ENCODE measurements at regions not wholly inside any gene's neighbourhood (a gene's known extent, or its start where the extent isn't known, plus 50 kb on each side); places are given as distances from the start of the nearest gene placed in this dataset.

GRCh38 chr19:28285078-28285477 lies 927.9 kb downstream of the UQCRFS1 start:
- Histone ChIP-seq H3K4me1 (ENCODE audit: control insufficient read depth in 5 of 5, insufficient read depth in 5 of 5, low read length in 5 of 5) (no peaks in the 10 kb centered on the region), H3K9me3 (ENCODE audit: control insufficient read depth in 5 of 5, low read length in 5 of 5) (peaks cover 0 to 4% (median 3%) of the 10 kb centered on the region in 5 donors), H3K27ac (ENCODE audit: low read depth, low read length) (no peak overlapping the region), H3K9ac (ENCODE audit: low read length in 5 of 5) (no peak overlapping the region), H3K36me3 (ENCODE audit: control insufficient read depth in 5 of 5, insufficient read depth in 5 of 5, low read length in 5 of 5) (no peaks in the 10 kb centered on the region), H3K27me3 (ENCODE audit: control insufficient read depth in 5 of 5, insufficient read depth in 4 of 5, low read length in 5 of 5) (peaks cover 0 to 5% (median 0%) of the 10 kb centered on the region in 5 donors), H3K4me3 (ENCODE audit: low read depth in 1 of 5, low read length in 5 of 5) (no peak overlapping the region)

- Histone ChIP-seq H3K9me3 (ENCODE audit: control insufficient read depth in 5 of 5, low read length in 5 of 5) (peaks cover 0 to 4% (median 3%) of the 10 kb centered on the region in 5 donors), H3K36me3 (ENCODE audit: control insufficient read depth in 5 of 5, insufficient read depth in 5 of 5, low read length in 5 of 5) (no peaks in the 10 kb centered on the region), H3K4me1 (ENCODE audit: control insufficient read depth in 5 of 5, insufficient read depth in 5 of 5, low read length in 5 of 5) (no peaks in the 10 kb centered on the region), H3K4me3 (ENCODE audit: low read depth in 1 of 5, low read length in 5 of 5) (no peak overlapping the region), H3K27ac (ENCODE audit: low read depth, low read length) (no peak overlapping the region), H3K27me3 (ENCODE audit: control insufficient read depth in 5 of 5, insufficient read depth in 4 of 5, low read length in 5 of 5) (peaks cover 0 to 5% (median 0%) of the 10 kb centered on the region in 5 donors), H3K9ac (ENCODE audit: low read length in 5 of 5) (no peak overlapping the region)
These were observed 928.6 kb downstream of the UQCRFS1 start for GRCh38 chr19:28284389-28284788.

- Histone ChIP-seq H3K4me3 (ENCODE audit: low read depth in 1 of 5, low read length in 5 of 5) (no peak overlapping the region), H3K36me3 (ENCODE audit: control insufficient read depth in 5 of 5, insufficient read depth in 5 of 5, low read length in 5 of 5) (no peaks in the 10 kb centered on the region), H3K27me3 (ENCODE audit: control insufficient read depth in 5 of 5, insufficient read depth in 4 of 5, low read length in 5 of 5) (peaks cover 0 to 5% (median 0%) of the 10 kb centered on the region in 5 donors), H3K9ac (ENCODE audit: low read length in 5 of 5) (no peak overlapping the region), H3K9me3 (ENCODE audit: control insufficient read depth in 5 of 5, low read length in 5 of 5) (peaks cover 0 to 4% (median 3%) of the 10 kb centered on the region in 5 donors), H3K27ac (ENCODE audit: low read depth, low read length) (no peak overlapping the region), H3K4me1 (ENCODE audit: control insufficient read depth in 5 of 5, insufficient read depth in 5 of 5, low read length in 5 of 5) (no peaks in the 10 kb centered on the region)
These were observed 929.4 kb downstream of the UQCRFS1 start for GRCh38 chr19:28283592-28283991.

- Histone ChIP-seq H3K4me1 (ENCODE audit: control insufficient read depth in 5 of 5, insufficient read depth in 5 of 5, low read length in 5 of 5) (no peaks in the 10 kb centered on the region), H3K4me3 (ENCODE audit: low read depth in 1 of 5, low read length in 5 of 5) (no peak overlapping the region), H3K9me3 (ENCODE audit: control insufficient read depth in 5 of 5, low read length in 5 of 5) (peaks cover 0 to 4% (median 3%) of the 10 kb centered on the region in 5 donors), H3K36me3 (ENCODE audit: control insufficient read depth in 5 of 5, insufficient read depth in 5 of 5, low read length in 5 of 5) (no peaks in the 10 kb centered on the region), H3K9ac (ENCODE audit: low read length in 5 of 5) (no peak overlapping the region), H3K27me3 (ENCODE audit: control insufficient read depth in 5 of 5, insufficient read depth in 4 of 5, low read length in 5 of 5) (peaks cover 0 to 5% (median 0%) of the 10 kb centered on the region in 5 donors), H3K27ac (ENCODE audit: low read depth, low read length) (no peak overlapping the region)
These were observed 931.3 kb downstream of the UQCRFS1 start for GRCh38 chr19:28281676-28282075.

- Histone ChIP-seq H3K4me3 (ENCODE audit: low read depth in 1 of 5, low read length in 5 of 5) (no peak overlapping the region), H3K9me3 (ENCODE audit: control insufficient read depth in 5 of 5, low read length in 5 of 5) (peaks cover 0 to 4% (median 0%) of the 10 kb centered on the region in 5 donors), H3K36me3 (ENCODE audit: control insufficient read depth in 5 of 5, insufficient read depth in 5 of 5, low read length in 5 of 5) (no peaks in the 10 kb centered on the region), H3K9ac (ENCODE audit: low read length in 5 of 5) (no peak overlapping the region), H3K27me3 (ENCODE audit: control insufficient read depth in 5 of 5, insufficient read depth in 4 of 5, low read length in 5 of 5) (no peaks in the 10 kb centered on the region), H3K27ac (ENCODE audit: low read depth, low read length) (no peak overlapping the region), H3K4me1 (ENCODE audit: control insufficient read depth in 5 of 5, insufficient read depth in 5 of 5, low read length in 5 of 5) (no peaks in the 10 kb centered on the region)
These were observed 948.4 kb downstream of the UQCRFS1 start for GRCh38 chr19:28264556-28264955.

DNA sequence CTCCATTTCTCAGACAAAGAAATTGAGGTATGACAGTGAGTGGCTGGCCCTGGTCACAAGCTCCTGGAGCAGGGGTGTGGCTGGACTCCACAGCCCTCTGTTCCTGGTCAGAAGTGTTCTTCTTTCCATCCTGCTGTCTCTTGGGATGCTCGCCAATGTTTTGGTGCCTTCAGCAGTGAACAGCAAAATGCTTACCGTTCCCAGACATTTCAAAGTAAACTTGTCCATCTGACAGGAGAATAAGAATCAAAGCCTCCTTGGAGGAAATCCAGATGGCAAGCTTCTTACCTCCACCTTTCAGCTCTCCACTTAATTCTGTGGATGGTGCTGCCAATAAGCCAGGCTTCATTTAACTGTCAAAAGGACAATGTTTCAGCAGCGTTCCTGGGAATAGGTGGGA lies 954.1 kb downstream of the UQCRFS1 start:
- Histone ChIP-seq H3K36me3 (ENCODE audit: control insufficient read depth in 5 of 5, insufficient read depth in 5 of 5, low read length in 5 of 5) (no peaks in the 10 kb centered on the region), H3K9ac (ENCODE audit: low read length in 5 of 5) (no peak overlapping the region), H3K4me3 (ENCODE audit: low read depth in 1 of 5, low read length in 5 of 5) (no peak overlapping the region), H3K4me1 (ENCODE audit: control insufficient read depth in 5 of 5, insufficient read depth in 5 of 5, low read length in 5 of 5) (no peaks in the 10 kb centered on the region), H3K27ac (ENCODE audit: low read depth, low read length) (no peak overlapping the region), H3K9me3 (ENCODE audit: control insufficient read depth in 5 of 5, low read length in 5 of 5) (peaks cover 0 to 4% (median 0%) of the 10 kb centered on the region in 5 donors), H3K27me3 (ENCODE audit: control insufficient read depth in 5 of 5, insufficient read depth in 4 of 5, low read length in 5 of 5) (no peaks in the 10 kb centered on the region)

DNA sequence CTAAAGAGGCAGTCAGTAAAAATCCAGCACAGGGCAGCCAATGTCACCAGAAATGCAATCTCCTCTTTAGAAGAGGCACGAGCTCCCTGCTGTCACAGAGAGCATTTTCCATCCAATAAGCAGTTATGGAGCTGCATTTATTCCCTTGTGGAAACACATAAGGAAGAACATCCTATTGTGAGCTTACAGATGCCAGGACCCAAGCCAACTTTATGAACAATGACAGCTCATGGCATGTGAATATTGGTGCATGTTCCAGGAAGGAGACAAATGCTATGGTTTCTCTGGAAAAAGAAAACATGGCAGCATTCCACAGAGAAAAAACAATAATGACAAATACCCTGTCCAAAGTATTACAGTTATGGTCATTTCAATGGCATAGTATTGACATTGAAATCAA lies 955.6 kb downstream of the UQCRFS1 start:
- H3K4me3 ChIP-seq (ENCODE audit: low read depth in 1 of 5, low read length in 5 of 5) = no peak overlapping the region
- H3K4me1 ChIP-seq (ENCODE audit: control insufficient read depth in 5 of 5, insufficient read depth in 5 of 5, low read length in 5 of 5) = no peaks in the 10 kb centered on the region
- no peaks in the 10 kb centered on the region for H3K36me3 ChIP-seq (ENCODE audit: control insufficient read depth in 5 of 5, insufficient read depth in 5 of 5, low read length in 5 of 5)
- no peak overlapping the region for H3K9ac ChIP-seq (ENCODE audit: low read length in 5 of 5)
- H3K27ac ChIP-seq (ENCODE audit: low read depth, low read length) = no peak overlapping the region
- no peaks in the 10 kb centered on the region for H3K27me3 ChIP-seq (ENCODE audit: control insufficient read depth in 5 of 5, insufficient read depth in 4 of 5, low read length in 5 of 5)
- H3K9me3 ChIP-seq (ENCODE audit: control insufficient read depth in 5 of 5, low read length in 5 of 5) = peaks cover 0 to 4% (median 0%) of the 10 kb centered on the region in 5 donors

DNA sequence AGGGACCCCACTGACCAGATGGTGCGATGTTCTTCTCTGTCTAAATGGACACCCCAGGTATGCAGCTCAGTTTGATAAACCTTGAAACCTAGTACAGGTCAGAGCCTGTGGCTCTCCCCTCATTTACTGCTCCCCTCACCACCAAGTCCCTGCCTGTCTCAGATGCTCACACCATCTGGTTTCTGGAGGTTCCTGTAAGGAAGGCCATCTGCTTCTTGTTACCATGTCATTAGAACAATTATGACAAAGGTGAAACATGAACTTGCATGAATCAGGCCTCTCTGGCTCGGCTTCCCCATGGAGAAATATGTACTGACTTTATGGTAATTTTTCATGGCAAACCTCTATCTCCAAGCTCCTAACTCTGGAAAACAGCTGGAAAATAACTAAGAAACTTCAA lies 965.7 kb downstream of the UQCRFS1 start:
- Histone ChIP-seq H3K27me3 (ENCODE audit: control insufficient read depth in 5 of 5, insufficient read depth in 4 of 5, low read length in 5 of 5) (no peaks in the 10 kb centered on the region), H3K4me1 (ENCODE audit: control insufficient read depth in 5 of 5, insufficient read depth in 5 of 5, low read length in 5 of 5) (no peaks in the 10 kb centered on the region), H3K36me3 (ENCODE audit: control insufficient read depth in 5 of 5, insufficient read depth in 5 of 5, low read length in 5 of 5) (no peaks in the 10 kb centered on the region), H3K9me3 (ENCODE audit: control insufficient read depth in 5 of 5, low read length in 5 of 5) (no peaks in the 10 kb centered on the region), H3K27ac (ENCODE audit: low read depth, low read length) (no peak overlapping the region), H3K9ac (ENCODE audit: low read length in 5 of 5) (no peak overlapping the region), H3K4me3 (ENCODE audit: low read depth in 1 of 5, low read length in 5 of 5) (no peak overlapping the region)

DNA sequence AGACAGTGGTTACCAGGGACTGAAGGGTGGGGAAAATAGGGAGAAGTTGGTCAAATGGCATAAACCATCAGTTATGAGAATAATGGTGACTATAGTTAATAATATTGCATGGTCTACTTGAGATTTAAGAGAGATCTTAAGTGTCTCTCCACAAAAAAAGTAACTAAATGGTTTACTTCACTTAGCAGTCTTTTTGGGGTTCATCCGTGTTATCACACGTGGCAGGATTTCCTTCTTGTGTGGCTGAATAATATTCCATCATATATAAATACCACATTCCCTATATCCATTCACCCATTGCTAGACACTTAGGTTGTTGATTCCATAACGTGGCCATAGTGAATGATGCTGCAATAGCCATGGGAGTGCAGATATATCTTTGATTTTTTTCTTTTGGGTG lies 967.0 kb downstream of the UQCRFS1 start:
- no peaks in the 10 kb centered on the region for H3K4me1 ChIP-seq (ENCODE audit: control insufficient read depth in 5 of 5, insufficient read depth in 5 of 5, low read length in 5 of 5)
- no peak overlapping the region for H3K9ac ChIP-seq (ENCODE audit: low read length in 5 of 5)
- no peaks in the 10 kb centered on the region for H3K36me3 ChIP-seq (ENCODE audit: control insufficient read depth in 5 of 5, insufficient read depth in 5 of 5, low read length in 5 of 5)
- no peak overlapping the region for H3K27ac ChIP-seq (ENCODE audit: low read depth, low read length)
- no peak overlapping the region for H3K4me3 ChIP-seq (ENCODE audit: low read depth in 1 of 5, low read length in 5 of 5)
- no peaks in the 10 kb centered on the region for H3K27me3 ChIP-seq (ENCODE audit: control insufficient read depth in 5 of 5, insufficient read depth in 4 of 5, low read length in 5 of 5)
- H3K9me3 ChIP-seq (ENCODE audit: control insufficient read depth in 5 of 5, low read length in 5 of 5) = no peaks in the 10 kb centered on the region

DNA sequence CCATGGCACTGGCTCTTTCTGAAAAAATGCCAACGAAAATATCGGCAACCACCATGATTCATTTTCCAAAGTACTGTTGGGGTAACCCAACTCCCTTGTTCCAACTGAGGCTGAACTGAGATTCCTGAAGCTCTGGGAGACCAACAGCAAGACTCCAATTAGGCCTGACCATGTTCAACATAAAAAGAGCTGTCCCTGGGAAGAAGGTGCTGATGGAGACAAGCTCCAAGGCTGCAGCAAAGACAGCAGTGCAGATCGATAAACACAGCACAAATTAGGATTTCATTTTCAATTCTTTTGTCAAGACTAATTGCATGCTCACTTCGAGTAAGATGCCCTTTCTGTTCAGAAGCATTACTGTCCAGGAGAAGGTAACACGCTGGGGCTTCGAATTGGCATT lies 968.0 kb downstream of the UQCRFS1 start:
- H3K4me1 ChIP-seq (ENCODE audit: control insufficient read depth in 5 of 5, insufficient read depth in 5 of 5, low read length in 5 of 5) = no peaks in the 10 kb centered on the region
- H3K9ac ChIP-seq (ENCODE audit: low read length in 5 of 5) = no peak overlapping the region
- H3K9me3 ChIP-seq (ENCODE audit: control insufficient read depth in 5 of 5, low read length in 5 of 5) = no peaks in the 10 kb centered on the region
- H3K4me3 ChIP-seq (ENCODE audit: low read depth in 1 of 5, low read length in 5 of 5) = no peak overlapping the region
- H3K36me3 ChIP-seq (ENCODE audit: control insufficient read depth in 5 of 5, insufficient read depth in 5 of 5, low read length in 5 of 5) = no peaks in the 10 kb centered on the region
- no peaks in the 10 kb centered on the region for H3K27me3 ChIP-seq (ENCODE audit: control insufficient read depth in 5 of 5, insufficient read depth in 4 of 5, low read length in 5 of 5)
- no peak overlapping the region for H3K27ac ChIP-seq (ENCODE audit: low read depth, low read length)
